ENCODE measurements at regions not wholly inside any gene's neighbourhood (a gene's known extent, or its start where the extent isn't known, plus 50 kb on each side); places are given as distances from the start of the nearest gene placed in this dataset.

DNA sequence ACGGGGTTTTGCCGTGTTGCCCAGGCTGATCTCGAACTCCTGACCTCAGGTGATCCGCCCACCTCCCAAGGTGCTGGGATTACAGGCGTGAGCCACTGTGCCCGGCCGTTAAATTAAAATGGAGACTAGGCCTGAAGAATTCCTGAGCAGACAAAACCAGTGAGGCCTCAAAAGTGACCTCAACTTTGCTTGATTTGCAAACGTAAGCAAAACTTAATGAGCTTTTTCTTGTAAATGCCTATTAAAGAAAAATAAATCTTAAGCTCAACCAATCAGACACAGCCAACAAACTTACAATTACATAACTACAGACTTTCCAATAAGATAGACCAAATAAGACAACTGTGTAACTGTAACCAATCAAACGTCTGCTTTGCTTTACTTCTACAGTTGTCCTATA, 111.3 kb upstream of the SEMA6A start:
- POLR2A ChIA-PET, result no interaction called here
- TF ChIP-seq SP1 (IDR thresholded peaks at IDR 0.05) (no peak), FOXK2 (IDR thresholded peaks at IDR 0.05) (no peak), FOXM1 (IDR thresholded peaks at IDR 0.05; ENCODE audit: borderline replicate concordance) (no peak), TARDBP (IDR thresholded peaks at IDR 0.05) (no peak), L3MBTL2 (conservative IDR thresholded peaks at IDR 0.05) (no peak), ELF4 (IDR thresholded peaks at IDR 0.05) (no peak), CTBP1 (IDR thresholded peaks at IDR 0.05; ENCODE audit: borderline replicate concordance) (no peak), BHLHE40 (IDR thresholded peaks at IDR 0.05; ENCODE audit: borderline replicate concordance) (no peak), SUZ12 (IDR thresholded peaks at IDR 0.05) (no peak), NFRKB (IDR thresholded peaks at IDR 0.05) (no peak), HDGF (IDR thresholded peaks at IDR 0.05; ENCODE audit: borderline replicate concordance) (no peak), ZNF384 (IDR thresholded peaks at IDR 0.05) (no peak), LEF1 (IDR thresholded peaks at IDR 0.05; ENCODE audit: borderline replicate concordance) (no peak), FOXA1 (IDR thresholded peaks at IDR 0.05) (no peak), ARNT (IDR thresholded peaks at IDR 0.05) (no peak)
- TF ChIP-seq, protein P1, sequence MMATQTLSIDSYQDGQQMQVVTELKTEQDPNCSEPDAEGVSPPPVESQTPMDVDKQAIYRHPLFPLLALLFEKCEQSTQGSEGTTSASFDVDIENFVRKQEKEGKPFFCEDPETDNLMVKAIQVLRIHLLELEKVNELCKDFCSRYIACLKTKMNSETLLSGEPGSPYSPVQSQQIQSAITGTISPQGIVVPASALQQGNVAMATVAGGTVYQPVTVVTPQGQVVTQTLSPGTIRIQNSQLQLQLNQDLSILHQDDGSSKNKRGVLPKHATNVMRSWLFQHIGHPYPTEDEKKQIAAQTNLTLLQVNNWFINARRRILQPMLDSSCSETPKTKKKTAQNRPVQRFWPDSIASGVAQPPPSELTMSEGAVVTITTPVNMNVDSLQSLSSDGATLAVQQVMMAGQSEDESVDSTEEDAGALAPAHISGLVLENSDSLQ (IDR thresholded peaks at IDR 0.05), result no peak
- CTCF ChIA-PET, result no interaction called here
- DNase-seq (ENCODE audit: extremely low spot score), result no peak

DNA sequence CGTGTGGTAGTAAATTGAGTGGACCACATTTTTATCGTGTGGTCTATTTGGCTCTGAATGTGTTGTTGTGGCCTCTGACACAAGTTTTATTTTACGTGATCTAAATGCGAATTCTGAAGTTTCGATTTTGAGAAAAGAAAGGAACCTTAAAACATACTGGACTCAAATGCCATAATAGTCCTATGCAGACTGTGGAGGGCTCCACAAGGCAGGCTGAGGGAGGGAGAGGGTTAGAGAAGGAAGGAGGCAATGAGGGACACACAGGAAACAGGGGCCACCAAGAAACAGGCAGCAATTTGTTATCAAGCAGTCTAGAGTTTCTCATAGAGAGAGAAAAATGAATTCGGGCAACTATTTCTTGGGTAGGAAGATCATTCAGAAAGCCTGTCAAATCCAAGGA, 110.4 kb upstream of the SEMA6A start:
- no peak for DNase-seq (ENCODE audit: extremely low spot score)
- ChIA-PET POLR2A (no interaction called here), CTCF (no interaction called here)
- TF ChIP-seq FOXM1 (IDR thresholded peaks at IDR 0.05; ENCODE audit: borderline replicate concordance) (no peak), BHLHE40 (IDR thresholded peaks at IDR 0.05; ENCODE audit: borderline replicate concordance) (no peak), LEF1 (IDR thresholded peaks at IDR 0.05; ENCODE audit: borderline replicate concordance) (no peak), ARNT (IDR thresholded peaks at IDR 0.05) (no peak), SUZ12 (IDR thresholded peaks at IDR 0.05) (no peak), HDGF (IDR thresholded peaks at IDR 0.05; ENCODE audit: borderline replicate concordance) (no peak), ZNF384 (IDR thresholded peaks at IDR 0.05) (no peak), FOXK2 (IDR thresholded peaks at IDR 0.05) (no peak), ELF4 (IDR thresholded peaks at IDR 0.05) (no peak), FOXA1 (IDR thresholded peaks at IDR 0.05) (no peak), SP1 (IDR thresholded peaks at IDR 0.05) (no peak), TARDBP (IDR thresholded peaks at IDR 0.05) (no peak)
- TF ChIP-seq, protein P1 (IDR thresholded peaks at IDR 0.05), result no peak

DNA sequence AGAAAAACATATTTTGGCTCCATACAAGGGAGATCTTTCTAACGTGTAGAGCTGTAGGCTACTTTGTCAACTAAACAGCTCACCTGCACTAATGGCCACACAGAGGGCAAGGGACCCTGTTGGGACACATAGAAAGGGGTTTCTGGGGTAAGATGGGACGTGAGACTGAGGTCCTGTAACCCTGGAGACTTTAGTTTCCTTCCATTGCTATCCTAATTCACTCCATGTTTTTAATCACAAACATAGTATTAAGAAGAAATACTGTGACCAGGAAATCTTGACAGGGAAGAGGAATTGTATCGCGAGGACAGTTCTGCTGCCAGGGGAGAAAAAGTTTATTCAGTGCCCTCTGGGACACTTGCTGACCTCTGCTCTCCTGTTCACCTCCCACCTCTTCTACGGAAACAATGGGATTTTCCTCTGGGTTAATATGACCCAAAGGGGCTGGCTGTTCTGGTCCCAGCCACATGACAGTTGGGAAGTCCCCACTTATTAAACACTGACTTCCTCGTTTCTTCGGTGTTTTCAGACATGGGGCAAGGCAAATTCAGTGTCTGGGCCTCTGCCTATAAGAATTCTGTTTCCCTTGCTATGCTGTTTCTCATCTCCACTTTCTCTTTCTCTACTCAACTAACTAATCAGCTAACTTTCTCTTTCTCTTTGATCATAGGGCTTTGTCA, 106.9 kb upstream of the SEMA6A start:
- DNase-seq (ENCODE audit: extremely low spot score), result no peak
- ChIA-PET CTCF (no interaction called here), POLR2A (no interaction called here)
- no peak for TF ChIP-seq FOXK2 (IDR thresholded peaks at IDR 0.05)
- TF ChIP-seq ARNT (IDR thresholded peaks at IDR 0.05), result no peak

DNA sequence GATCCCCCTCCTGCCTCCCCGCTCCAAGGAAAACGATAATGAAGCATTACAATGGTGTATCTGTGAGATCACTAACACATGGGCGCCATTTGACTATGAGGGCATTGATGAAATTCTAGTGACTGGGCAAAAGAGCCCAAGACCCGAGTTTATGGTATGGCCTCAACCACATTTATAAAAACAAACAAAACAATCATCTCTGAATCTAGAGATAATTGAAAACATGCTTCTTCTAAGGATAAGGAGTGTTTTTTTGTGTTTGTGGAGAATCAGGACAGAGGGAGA, 100.9 kb upstream of the SEMA6A start:
- TF ChIP-seq LEF1 (IDR thresholded peaks at IDR 0.05; ENCODE audit: borderline replicate concordance) (no peak), BHLHE40 (IDR thresholded peaks at IDR 0.05; ENCODE audit: borderline replicate concordance) (no peak), FOXA1 (IDR thresholded peaks at IDR 0.05) (no peak), SP1 (IDR thresholded peaks at IDR 0.05) (no peak), SUZ12 (IDR thresholded peaks at IDR 0.05) (no peak), FOXK2 (IDR thresholded peaks at IDR 0.05) (no peak)
- POLR2A ChIA-PET, result no interaction called here
- CTCF ChIA-PET, result no interaction called here
- DNase-seq (ENCODE audit: extremely low spot score), result no peak

DNA sequence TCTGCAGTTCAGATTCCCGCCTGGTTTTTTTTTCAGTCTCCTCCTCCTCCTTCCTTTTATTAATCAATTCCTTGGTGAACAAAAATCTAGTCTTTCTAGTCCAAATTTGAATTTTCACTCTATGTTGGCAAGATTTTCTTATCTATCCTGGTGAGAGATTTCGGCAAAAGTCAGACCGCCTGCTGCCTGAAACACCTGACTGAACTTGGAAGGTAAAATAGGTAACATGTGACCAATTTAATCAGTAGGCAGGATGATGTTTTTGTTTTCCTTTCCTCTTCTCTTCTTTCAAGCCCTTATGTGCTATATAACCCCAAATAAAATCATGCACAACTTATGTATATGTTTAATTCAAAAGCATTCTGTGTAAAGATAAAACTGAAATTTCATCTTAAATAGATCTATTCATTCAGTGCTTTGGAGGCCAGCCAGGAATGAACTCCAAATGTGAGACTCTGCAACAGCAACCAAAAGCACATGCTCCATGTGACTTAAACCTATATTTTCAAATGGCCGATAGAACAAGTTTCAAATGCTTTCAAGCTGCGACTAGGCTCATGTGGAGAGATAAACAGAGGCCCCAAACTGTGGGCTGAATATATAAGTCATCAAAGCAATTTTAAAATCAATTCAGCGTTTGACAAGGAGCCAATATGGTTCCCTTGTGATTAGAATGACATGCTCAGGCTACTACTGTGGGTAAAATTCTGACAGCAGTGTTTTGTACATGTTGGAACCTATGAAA, 100.4 kb upstream of the SEMA6A start:
- ChIA-PET CTCF (no interaction called here), POLR2A (no interaction called here)
- DNase-seq (ENCODE audit: extremely low spot score), result no peak
- TF ChIP-seq, protein P1 (IDR thresholded peaks at IDR 0.05), result no peak
- TF ChIP-seq LEF1 (IDR thresholded peaks at IDR 0.05; ENCODE audit: borderline replicate concordance) (no peak), L3MBTL2 (conservative IDR thresholded peaks at IDR 0.05) (no peak), BHLHE40 (IDR thresholded peaks at IDR 0.05; ENCODE audit: borderline replicate concordance) (no peak), FOXK2 (IDR thresholded peaks at IDR 0.05) (no peak), NFRKB (IDR thresholded peaks at IDR 0.05) (no peak), HDGF (IDR thresholded peaks at IDR 0.05; ENCODE audit: borderline replicate concordance) (no peak), TARDBP (IDR thresholded peaks at IDR 0.05) (no peak), SUZ12 (IDR thresholded peaks at IDR 0.05) (no peak)

DNA sequence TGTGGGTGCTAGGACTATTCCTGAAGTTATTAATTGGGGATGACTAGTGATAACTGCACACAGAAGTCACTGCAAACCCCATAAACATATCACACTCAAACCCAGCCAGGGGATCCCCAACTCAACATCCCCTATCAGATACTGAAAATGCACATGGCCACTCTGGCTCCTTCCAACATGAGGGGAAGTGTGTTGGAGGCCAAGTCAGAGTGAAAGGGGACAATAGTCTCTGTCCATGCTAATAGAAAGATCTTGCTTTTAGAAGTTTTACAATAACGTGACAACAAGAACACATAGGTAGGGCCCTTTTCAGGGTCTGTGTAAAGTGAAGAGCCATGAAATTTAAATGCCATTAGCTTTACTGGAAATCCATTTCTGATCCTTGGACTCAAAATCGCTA, 98.8 kb upstream of the SEMA6A start:
- ChIA-PET CTCF (no interaction called here), POLR2A (no interaction called here)
- TF ChIP-seq ELF4 (IDR thresholded peaks at IDR 0.05) (no peak), BHLHE40 (IDR thresholded peaks at IDR 0.05; ENCODE audit: borderline replicate concordance) (no peak), NFRKB (IDR thresholded peaks at IDR 0.05) (no peak)
- DNase-seq (ENCODE audit: extremely low spot score), result no peak

DNA sequence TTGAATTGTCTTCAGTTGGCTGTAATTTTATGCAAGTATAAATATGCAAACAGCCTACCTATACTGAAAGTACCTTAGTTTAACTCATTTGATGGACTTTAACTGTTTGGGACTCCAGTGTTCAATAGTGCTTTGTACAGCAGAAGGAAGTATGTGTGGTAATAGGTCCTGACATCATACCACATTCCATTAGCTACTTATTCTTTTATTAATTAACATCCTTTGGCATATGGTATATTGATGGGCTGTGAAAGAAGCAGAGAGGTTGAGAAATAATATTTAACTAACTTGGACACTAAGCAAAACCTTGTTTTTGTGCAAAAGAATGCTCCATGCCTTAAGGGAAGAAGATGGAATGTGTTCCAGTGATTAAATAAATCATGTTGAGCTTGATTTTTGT, 97.6 kb upstream of the SEMA6A start:
- CTCF ChIA-PET, result no interaction called here
- POLR2A ChIA-PET, result interaction anchor here (0.9 kb wide), 1 partner anchor 97 kb away, joined by 3 read pairs; the partner anchor contains the start of gene SEMA6A
- no peak for DNase-seq (ENCODE audit: extremely low spot score)
- TF ChIP-seq ZNF384 (IDR thresholded peaks at IDR 0.05) (no peak), BHLHE40 (IDR thresholded peaks at IDR 0.05; ENCODE audit: borderline replicate concordance) (no peak), LEF1 (IDR thresholded peaks at IDR 0.05; ENCODE audit: borderline replicate concordance) (no peak), SP1 (IDR thresholded peaks at IDR 0.05) (no peak), ARNT (IDR thresholded peaks at IDR 0.05) (no peak), TARDBP (IDR thresholded peaks at IDR 0.05) (no peak), NFRKB (IDR thresholded peaks at IDR 0.05) (no peak)
- TF ChIP-seq, protein P1 (IDR thresholded peaks at IDR 0.05), result no peak

Data from HEK293T (cell line).